ENCODE measurements at regions not wholly inside any gene's neighbourhood (a gene's known extent, or its start where the extent isn't known, plus 50 kb on each side); places are given as distances from the start of the nearest gene placed in this dataset.

GRCh38 chr6:158249340-158249836 lies 62.9 kb upstream of the TULP4 start:
- intact Hi-C loops (cut with DNase I): no loop called here

DNA sequence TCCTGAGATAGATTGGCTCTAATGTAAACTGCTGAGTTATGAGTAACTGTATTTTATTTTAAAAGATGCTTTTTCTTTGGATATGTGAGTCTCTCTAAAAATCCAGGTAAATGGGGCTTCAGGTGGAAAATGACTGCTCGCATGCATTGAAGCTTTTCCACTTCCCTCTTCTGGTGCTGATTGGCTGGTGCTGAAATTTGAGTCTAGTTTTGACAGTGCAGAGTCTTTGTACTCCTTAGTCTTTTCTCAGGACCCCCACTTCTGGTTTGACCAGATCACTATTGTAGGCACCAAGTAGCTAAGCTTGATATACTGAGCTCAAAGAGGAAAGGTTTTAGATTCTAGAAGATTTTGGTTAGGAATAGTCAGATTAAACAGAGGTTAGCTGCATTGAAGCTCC lies 60.7 kb upstream of the TULP4 start:
- ATAC-seq: no peak
- intact Hi-C loops (cut with DNase I): no loop called here
- DNase-seq (ENCODE audit: low spot score): no peak

More at GRCh38 chr6:158249340-158249836, 62.9 kb upstream of the TULP4 start:
- DNase-seq (ENCODE audit: low spot score): no peak
- ATAC-seq: no peak

- DNase-seq (ENCODE audit: low spot score) (no peak), ATAC-seq (no peak)
- intact Hi-C loops (cut with DNase I): no loop called here
These were observed 59.0 kb upstream of the TULP4 start for GRCh38 chr6:158253248-158253647.

DNA sequence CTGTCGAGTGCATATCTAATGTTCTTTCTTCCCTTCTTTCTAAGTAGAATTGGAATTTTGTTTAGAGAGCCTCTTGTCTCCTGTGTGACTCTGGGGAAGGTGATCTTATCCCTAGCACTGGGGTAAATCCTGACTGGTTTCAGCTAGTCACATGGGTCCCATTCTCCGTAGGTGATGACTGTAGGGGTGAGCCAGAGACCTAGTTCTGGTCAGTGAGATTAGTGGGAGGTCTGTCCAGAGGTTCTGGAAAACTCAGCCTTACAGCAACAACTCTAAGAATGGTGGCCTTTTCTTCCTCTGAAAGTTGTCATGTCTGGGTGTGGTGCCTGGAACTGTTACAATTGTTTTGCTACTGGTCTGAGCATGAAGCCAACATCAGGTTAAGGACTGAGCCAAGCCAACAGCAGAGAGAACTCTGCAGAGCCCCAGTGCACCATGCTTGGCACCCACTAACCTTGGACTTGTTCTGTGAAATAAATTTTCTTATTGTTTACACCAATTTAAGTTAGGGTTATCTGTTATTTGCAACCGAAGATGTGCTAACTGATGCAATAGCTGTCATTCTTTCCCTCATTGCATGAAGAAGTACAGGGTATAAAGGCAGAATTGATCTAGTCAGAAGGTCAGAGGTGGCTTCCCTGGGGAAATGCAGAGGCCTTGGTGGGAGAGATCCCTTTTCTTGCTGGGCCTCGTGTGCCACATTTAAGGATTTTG lies 56.8 kb upstream of the TULP4 start:
- DNase-seq (ENCODE audit: low spot score) (no peak), ATAC-seq (peak; percentile 34)
- intact Hi-C loops (cut with DNase I): no loop called here

DNA sequence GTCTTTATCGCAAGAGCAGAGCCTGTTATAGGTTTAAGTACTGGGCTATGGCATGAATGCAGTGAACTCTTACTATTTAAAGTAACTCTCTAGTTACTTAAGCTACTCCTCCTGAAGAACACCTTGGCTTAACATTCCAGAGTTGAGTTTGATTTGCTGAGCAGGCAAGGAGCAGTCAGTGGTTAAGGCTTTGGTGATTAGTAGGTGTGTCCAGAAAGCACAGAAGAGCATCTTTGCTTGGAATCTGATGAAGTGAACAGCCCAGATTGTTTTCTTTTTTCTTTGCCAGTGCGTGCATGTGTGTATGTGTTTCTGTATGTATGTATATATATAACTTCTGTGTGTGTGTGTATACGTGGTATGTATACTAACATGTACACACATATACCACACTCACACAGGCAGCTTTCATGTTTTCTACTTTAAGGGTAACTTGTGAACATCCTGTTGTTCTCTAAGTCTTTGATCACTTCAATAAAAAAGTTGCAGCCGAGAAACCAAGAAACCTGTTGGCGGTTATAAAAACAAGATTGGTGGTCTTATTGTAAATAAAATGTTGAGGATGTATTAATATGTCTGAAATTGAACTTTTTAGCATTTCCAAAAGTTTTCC lies 56.2 kb upstream of the TULP4 start:
- intact Hi-C loops (cut with DNase I): no loop called here
- DNase-seq (ENCODE audit: low spot score) (no peak), ATAC-seq (no peak)

DNA sequence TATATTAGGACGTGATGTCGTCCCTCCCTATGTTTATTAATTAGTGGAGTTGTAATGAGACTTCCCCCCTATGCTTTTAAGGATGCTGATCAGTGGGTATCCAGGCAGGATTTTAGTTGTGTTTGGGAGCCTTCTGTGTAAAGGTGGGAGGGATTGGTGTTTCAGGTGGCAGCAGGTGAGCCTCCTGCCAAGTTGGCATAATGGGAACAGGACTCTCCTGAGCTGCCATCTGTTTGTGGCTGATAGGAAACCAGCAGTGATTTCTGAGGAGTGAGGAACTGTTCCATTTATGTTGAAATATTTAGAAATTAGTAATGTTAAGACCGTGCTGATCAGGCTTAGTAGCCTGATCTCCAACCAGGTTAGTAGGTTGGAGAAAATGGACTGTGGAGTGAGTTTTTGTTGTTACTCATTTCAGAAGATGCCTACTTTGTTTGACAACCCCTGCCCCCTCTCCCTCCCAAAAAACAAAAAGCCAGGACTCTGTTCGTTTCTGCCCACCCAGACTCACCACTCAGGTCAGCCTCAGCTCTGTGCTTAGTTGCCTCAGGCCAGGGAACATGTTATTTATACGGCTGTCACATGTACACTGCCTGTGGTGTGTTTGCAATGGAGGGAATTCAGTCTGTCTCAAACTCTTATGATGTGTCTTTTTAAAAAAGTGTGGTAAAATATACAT lies 55.4 kb upstream of the TULP4 start:
- intact Hi-C loops (cut with DNase I): no loop called here
- DNase-seq (ENCODE audit: low spot score) (no peak), ATAC-seq (no peak)

DNA sequence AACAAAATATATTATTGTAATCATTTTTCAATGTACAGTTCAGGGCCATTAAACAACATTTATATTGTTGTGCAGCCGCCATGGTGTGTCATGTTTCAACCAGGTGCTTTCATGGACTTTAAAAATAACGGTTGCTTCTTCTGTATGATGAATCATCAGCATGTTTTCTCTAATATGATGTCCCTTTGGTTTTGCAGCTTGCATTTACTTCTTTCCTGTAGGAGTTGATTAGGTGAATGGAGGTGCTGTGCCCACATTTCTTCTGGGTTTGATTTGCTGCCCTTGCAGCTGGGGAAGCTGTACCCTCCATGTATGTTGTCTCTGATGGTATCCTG lies 54.9 kb upstream of the TULP4 start:
- DNase-seq (ENCODE audit: low spot score) (no peak), ATAC-seq (no peak)
- intact Hi-C loops (cut with DNase I): no loop called here

DNA sequence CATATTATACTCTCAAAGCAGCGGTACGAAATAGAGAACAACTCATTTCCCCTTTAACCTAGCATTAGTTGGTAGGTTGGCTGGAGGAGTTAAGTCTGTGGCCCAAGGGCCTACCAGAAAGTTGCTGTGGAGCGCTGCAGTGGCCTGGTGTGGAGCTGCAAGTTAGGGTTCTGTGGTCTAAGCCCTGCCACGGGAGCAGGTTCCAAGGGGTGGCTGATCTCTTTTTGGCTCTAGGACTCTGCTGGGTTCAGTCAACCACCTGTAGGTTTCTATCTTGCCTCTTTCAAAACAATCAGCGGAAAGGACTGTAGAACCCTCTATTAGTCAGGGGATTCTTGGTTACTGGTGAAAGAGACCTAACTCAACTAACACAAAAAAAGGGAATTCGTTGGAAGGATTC lies 54.5 kb upstream of the TULP4 start:
- ATAC-seq: no peak
- DNase-seq (ENCODE audit: low spot score): no peak
- intact Hi-C loops (cut with DNase I): no loop called here

- DNase-seq (ENCODE audit: low spot score): no peak
- intact Hi-C loops (cut with DNase I): no loop called here
These were observed 53.1 kb upstream of the TULP4 start for GRCh38 chr6:158259136-158259535.

DNA sequence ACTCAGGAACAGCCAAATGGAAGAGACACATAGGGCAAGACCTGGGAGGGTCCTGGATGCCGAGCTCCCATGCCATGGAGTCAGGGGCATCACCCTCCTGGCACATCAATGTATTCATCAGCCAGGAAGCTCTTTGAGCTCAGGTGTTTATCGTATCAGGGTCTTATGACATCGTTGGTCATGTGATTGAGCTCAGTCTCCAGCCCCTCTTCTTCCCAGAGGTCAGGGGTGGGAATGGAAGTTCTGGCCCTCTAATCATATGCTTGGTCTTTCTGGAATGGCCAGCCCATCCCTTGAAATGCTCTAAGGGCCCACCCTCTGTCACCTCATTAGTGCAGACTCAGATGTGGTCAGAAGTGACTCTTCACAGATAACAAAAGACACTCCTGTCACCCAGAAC lies 52.4 kb upstream of the TULP4 start:
- DNase-seq (ENCODE audit: low spot score) (no peak), ATAC-seq (no peak)
- intact Hi-C loops (cut with DNase I): no loop called here

More at GRCh38 chr6:158259136-158259535, 53.1 kb upstream of the TULP4 start:
- no peak for ATAC-seq

GRCh38 chr6:158262082-158262481 lies 50.2 kb upstream of the TULP4 start:
- DNase-seq (ENCODE audit: low spot score) (no peak), ATAC-seq (no peak)
- intact Hi-C loops (cut with DNase I): no loop called here
